WTC11 (cell line): ENCODE measurements at regions not wholly inside any gene's neighbourhood (a gene's known extent, or its start where the extent isn't known, plus 50 kb on each side); places are given as distances from the start of the nearest gene placed in this dataset.

Experiments
- ATAC-seq: fragments of 200-7000 bp; cut with Tn5 transposase; 2 replicates; pipeline ENCODE4 v1.10.0; 2021; ENCODE audit warnings: mild to moderate bottlenecking, moderate library complexity
- CTCF ChIA-PET: fragments of 300-600 bp; sonication (Branson Sonifier 250); formaldehyde crosslinking; loops from one replicate; lab custom pipeline; 2021; ENCODE audit warnings: antibody characterized with exemption; lab: Charles Lee
- POLR2A ChIA-PET: fragments of 350-600 bp; sonication (Branson Sonifier 250); formaldehyde crosslinking; loops from one replicate; lab custom pipeline; 2021; ENCODE audit warnings: antibody characterized with exemption; lab: Charles Lee
- DNase-seq: peaks from one replicate; pipeline ENCODE4 v3.0.0; 2021; ENCODE audit warnings: low spot score
- H3K27ac Mint-ChIP-seq: 2 replicates; pipeline ENCODE4 v1.8.0; 2021; ENCODE audit warnings: mixed read lengths
- H3K27me3 Mint-ChIP-seq: 2 replicates; pipeline ENCODE4 v1.8.0; 2021; ENCODE audit warnings: low read depth, mild to moderate bottlenecking, moderate library complexity, mixed read lengths
- H3K36me3 Mint-ChIP-seq: 2 replicates; pipeline ENCODE4 v1.8.0; 2021; ENCODE audit warnings: mixed read lengths
- H3K4me1 Mint-ChIP-seq: 2 replicates; pipeline ENCODE4 v1.8.0; 2022; ENCODE audit warnings: mixed read lengths
- H3K4me3 Mint-ChIP-seq: 2 replicates; pipeline ENCODE4 v1.8.0; 2021; ENCODE audit warnings: mild to moderate bottlenecking, moderate library complexity, mixed read lengths
- H3K9me3 Mint-ChIP-seq: 2 replicates; pipeline ENCODE4 v1.8.0; 2021; ENCODE audit warnings: mixed read lengths
- ELF4 ChIP-seq: sonication (generic); formaldehyde crosslinking; IDR thresholded peaks from 2 replicates; pipeline ENCODE4 v1.8.1; 2022; ENCODE audit warnings: low read depth, mild to moderate bottlenecking, moderate library complexity, missing genetic modification reagents
- FOXJ3 ChIP-seq: sonication (generic); formaldehyde crosslinking; IDR thresholded peaks from 2 replicates; pipeline ENCODE4 v1.9.0; 2021; ENCODE audit warnings: missing genetic modification reagents, mild to moderate bottlenecking, borderline replicate concordance
- FOXK1 ChIP-seq: sonication (generic); formaldehyde crosslinking; IDR thresholded peaks from 2 replicates; pipeline ENCODE4 v1.8.0; 2022; ENCODE audit warnings: mild to moderate bottlenecking, moderate library complexity, missing genetic modification reagents
- GABPB1 ChIP-seq: sonication (generic); formaldehyde crosslinking; IDR thresholded peaks from 2 replicates; pipeline ENCODE4 v1.8.1; 2023; ENCODE audit warnings: mild to moderate bottlenecking, missing genetic modification reagents
- GRHL2 ChIP-seq: fragments of 250-450 bp; sonication (Bioruptor Pico); IDR thresholded peaks from 2 replicates; pipeline ENCODE4 v1.8.0; 2022; ENCODE audit warnings: mild to moderate bottlenecking, moderate library complexity; ENCODE audit not compliant: insufficient replicate concordance, severe bottlenecking
- HMGA2 ChIP-seq: fragments of 250-450 bp; sonication (Bioruptor Pico); IDR thresholded peaks from 2 replicates; pipeline ENCODE4 v1.4.0; 2021; ENCODE audit warnings: mild to moderate bottlenecking, moderate library complexity
- JAZF1 ChIP-seq: fragments of 250-450 bp; sonication (Bioruptor Pico); IDR thresholded peaks from 2 replicates; pipeline ENCODE4 v1.9.0; 2021; ENCODE audit warnings: moderate library complexity, mild to moderate bottlenecking, inconsistent platforms
- NR3C1 ChIP-seq: sonication (generic); formaldehyde crosslinking; conservative IDR thresholded peaks from 2 replicates; pipeline ENCODE4 v1.8.1; 2023; ENCODE audit warnings: low read depth, mild to moderate bottlenecking, missing genetic modification reagents
- OVOL2 ChIP-seq: fragments of 250-450 bp; sonication (Bioruptor Pico); IDR thresholded peaks from 2 replicates; pipeline ENCODE4 v1.9.0; 2021; ENCODE audit warnings: mild to moderate bottlenecking, borderline replicate concordance
- PRRX2 ChIP-seq: fragments of 250-450 bp; sonication (Bioruptor Pico); IDR thresholded peaks from 2 replicates; pipeline ENCODE4 v1.8.0; 2021; ENCODE audit warnings: mild to moderate bottlenecking
- RELA ChIP-seq: sonication (generic); formaldehyde crosslinking; IDR thresholded peaks from 2 replicates; pipeline ENCODE4 v1.8.1; 2022; ENCODE audit warnings: missing genetic modification reagents, mild to moderate bottlenecking, borderline replicate concordance
- RORB ChIP-seq: fragments of 250-450 bp; sonication (Bioruptor Pico); IDR thresholded peaks from 2 replicates; pipeline ENCODE4 v1.9.0; 2021; ENCODE audit warnings: mild to moderate bottlenecking
- SMAD4 ChIP-seq: sonication (generic); formaldehyde crosslinking; IDR thresholded peaks from 2 replicates; pipeline ENCODE4 v1.8.0; 2022; ENCODE audit warnings: mild to moderate bottlenecking, missing genetic modification reagents
- TEAD1 ChIP-seq: sonication (generic); formaldehyde crosslinking; IDR thresholded peaks from 2 replicates; pipeline ENCODE4 v1.8.0; 2022; ENCODE audit warnings: mild to moderate bottlenecking, missing genetic modification reagents
- ZNF396 ChIP-seq: fragments of 250-450 bp; sonication (Bioruptor Pico); IDR thresholded peaks from 2 replicates; pipeline ENCODE4 v1.8.0; 2021; ENCODE audit warnings: mild to moderate bottlenecking, moderate library complexity, borderline replicate concordance
- TF ChIP-seq, protein P1 (sequence below): sonication (generic); formaldehyde crosslinking; IDR thresholded peaks from 2 replicates; pipeline ENCODE4 v1.8.1; 2023; ENCODE audit warnings: mild to moderate bottlenecking, missing genetic modification reagents, moderate library complexity
- TF ChIP-seq, protein P2 (sequence below): sonication (generic); formaldehyde crosslinking; IDR thresholded peaks from 2 replicates; pipeline ENCODE4 v1.8.1; 2022; ENCODE audit warnings: low read depth, missing genetic modification reagents, borderline replicate concordance
- TF ChIP-seq, protein P3 (sequence below): fragments of 200-600 bp; IDR thresholded peaks from 2 replicates; pipeline ENCODE4 v1.8.0; 2022; ENCODE audit warnings: antibody characterized with exemption
- TF ChIP-seq, protein P4 (sequence below): fragments of 250-450 bp; sonication (Bioruptor Pico); conservative IDR thresholded peaks from 2 replicates; pipeline ENCODE4 v1.9.0; 2021; ENCODE audit warnings: mild to moderate bottlenecking
- TF ChIP-seq, protein P5 (sequence below): sonication (generic); formaldehyde crosslinking; IDR thresholded peaks from 2 replicates; pipeline ENCODE4 v1.8.0; 2022; ENCODE audit warnings: mild to moderate bottlenecking, missing genetic modification reagents
- TF ChIP-seq, protein P6 (sequence below): sonication (generic); formaldehyde crosslinking; IDR thresholded peaks from 2 replicates; pipeline ENCODE4 v1.8.0; 2023; ENCODE audit warnings: missing genetic modification reagents
- TF ChIP-seq, protein P7 (sequence below): sonication (generic); formaldehyde crosslinking; IDR thresholded peaks from 2 replicates; pipeline ENCODE4 v1.8.1; 2022; ENCODE audit warnings: low read depth, mild to moderate bottlenecking, moderate library complexity, missing genetic modification reagents, borderline replicate concordance
- TF ChIP-seq, protein P8 (sequence below): sonication (generic); formaldehyde crosslinking; IDR thresholded peaks from 2 replicates; pipeline ENCODE4 v1.8.1; 2022; ENCODE audit warnings: mild to moderate bottlenecking, missing genetic modification reagents, moderate library complexity, borderline replicate concordance
- TF ChIP-seq, protein P9 (sequence below): fragments of 250-450 bp; sonication (Bioruptor Pico); IDR thresholded peaks from 2 replicates; pipeline ENCODE4 v1.9.0; 2021; ENCODE audit warnings: mild to moderate bottlenecking

DNA sequence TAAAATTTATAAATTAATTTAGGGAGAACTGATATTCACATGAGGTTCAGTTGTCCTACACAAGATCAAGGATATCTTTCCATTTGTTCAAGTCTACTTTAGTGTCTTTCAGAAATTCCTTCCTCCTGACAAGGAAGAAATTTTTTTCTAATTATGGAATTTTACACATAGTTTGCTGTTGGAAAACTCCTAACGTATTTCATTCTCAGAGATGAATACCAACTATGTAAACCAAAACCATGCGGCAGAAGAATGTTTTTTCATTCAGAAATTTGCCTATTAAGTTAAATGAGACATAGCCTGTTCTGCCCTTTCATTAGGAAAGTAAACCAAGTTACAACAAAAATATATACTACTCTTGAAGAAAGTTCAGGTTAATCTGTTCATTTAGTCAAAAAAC is 111.2 kb upstream of the PRDM1 start (continued):
- TF ChIP-seq FOXJ3 (CRISPR knock-in tag) (no peak), RELA (CRISPR knock-in tag) (no peak), SMAD4 (CRISPR knock-in tag) (no peak), ZNF396 (no peak)
- TF ChIP-seq, protein P1, sequence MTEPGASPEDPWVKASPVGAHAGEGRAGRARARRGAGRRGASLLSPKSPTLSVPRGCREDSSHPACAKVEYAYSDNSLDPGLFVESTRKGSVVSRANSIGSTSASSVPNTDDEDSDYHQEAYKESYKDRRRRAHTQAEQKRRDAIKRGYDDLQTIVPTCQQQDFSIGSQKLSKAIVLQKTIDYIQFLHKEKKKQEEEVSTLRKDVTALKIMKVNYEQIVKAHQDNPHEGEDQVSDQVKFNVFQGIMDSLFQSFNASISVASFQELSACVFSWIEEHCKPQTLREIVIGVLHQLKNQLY (CRISPR knock-in tag), result no peak
- TF ChIP-seq, protein P2, sequence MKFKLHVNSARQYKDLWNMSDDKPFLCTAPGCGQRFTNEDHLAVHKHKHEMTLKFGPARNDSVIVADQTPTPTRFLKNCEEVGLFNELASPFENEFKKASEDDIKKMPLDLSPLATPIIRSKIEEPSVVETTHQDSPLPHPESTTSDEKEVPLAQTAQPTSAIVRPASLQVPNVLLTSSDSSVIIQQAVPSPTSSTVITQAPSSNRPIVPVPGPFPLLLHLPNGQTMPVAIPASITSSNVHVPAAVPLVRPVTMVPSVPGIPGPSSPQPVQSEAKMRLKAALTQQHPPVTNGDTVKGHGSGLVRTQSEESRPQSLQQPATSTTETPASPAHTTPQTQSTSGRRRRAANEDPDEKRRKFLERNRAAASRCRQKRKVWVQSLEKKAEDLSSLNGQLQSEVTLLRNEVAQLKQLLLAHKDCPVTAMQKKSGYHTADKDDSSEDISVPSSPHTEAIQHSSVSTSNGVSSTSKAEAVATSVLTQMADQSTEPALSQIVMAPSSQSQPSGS (CRISPR knock-in tag), result no peak
- TF ChIP-seq, protein P3, sequence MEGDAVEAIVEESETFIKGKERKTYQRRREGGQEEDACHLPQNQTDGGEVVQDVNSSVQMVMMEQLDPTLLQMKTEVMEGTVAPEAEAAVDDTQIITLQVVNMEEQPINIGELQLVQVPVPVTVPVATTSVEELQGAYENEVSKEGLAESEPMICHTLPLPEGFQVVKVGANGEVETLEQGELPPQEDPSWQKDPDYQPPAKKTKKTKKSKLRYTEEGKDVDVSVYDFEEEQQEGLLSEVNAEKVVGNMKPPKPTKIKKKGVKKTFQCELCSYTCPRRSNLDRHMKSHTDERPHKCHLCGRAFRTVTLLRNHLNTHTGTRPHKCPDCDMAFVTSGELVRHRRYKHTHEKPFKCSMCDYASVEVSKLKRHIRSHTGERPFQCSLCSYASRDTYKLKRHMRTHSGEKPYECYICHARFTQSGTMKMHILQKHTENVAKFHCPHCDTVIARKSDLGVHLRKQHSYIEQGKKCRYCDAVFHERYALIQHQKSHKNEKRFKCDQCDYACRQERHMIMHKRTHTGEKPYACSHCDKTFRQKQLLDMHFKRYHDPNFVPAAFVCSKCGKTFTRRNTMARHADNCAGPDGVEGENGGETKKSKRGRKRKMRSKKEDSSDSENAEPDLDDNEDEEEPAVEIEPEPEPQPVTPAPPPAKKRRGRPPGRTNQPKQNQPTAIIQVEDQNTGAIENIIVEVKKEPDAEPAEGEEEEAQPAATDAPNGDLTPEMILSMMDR, result no peak
- TF ChIP-seq, protein P4, sequence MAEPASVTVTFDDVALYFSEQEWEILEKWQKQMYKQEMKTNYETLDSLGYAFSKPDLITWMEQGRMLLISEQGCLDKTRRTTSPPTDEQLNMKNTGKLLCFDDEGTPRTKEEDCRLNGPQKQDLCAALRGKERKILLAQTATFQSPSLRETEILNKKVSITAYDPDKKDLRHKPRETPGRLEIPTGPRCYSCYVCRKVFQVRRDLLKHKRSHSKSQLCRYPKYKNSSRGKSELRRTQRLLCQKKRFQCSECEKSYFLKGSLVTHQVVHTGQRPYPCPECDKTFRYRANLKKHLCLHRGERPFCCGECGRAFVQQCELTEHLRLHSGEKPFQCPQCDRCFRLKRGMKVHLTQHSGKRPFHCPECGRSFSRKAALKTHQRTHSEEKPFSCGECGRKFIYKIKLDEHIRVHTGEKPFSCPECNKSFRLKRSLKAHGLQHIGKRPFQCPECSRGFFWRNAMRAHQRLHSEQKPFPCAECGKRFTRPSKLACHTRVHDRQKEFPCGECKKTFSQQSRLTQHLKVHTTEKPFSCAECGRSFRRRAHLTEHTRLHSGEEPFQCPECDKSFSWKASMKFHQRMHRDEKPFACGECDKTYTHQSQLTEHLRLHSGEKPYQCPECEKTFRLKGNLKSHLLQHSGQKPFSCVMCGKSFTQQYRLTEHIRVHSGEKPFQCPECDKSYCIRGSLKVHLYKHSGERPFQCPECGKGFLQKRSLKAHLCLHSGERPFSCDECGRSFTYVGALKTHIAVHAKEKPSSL (CRISPR knock-in tag), result no peak
- TF ChIP-seq, protein P5, sequence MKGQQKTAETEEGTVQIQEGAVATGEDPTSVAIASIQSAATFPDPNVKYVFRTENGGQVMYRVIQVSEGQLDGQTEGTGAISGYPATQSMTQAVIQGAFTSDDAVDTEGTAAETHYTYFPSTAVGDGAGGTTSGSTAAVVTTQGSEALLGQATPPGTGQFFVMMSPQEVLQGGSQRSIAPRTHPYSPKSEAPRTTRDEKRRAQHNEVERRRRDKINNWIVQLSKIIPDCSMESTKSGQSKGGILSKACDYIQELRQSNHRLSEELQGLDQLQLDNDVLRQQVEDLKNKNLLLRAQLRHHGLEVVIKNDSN, result no peak

DNA sequence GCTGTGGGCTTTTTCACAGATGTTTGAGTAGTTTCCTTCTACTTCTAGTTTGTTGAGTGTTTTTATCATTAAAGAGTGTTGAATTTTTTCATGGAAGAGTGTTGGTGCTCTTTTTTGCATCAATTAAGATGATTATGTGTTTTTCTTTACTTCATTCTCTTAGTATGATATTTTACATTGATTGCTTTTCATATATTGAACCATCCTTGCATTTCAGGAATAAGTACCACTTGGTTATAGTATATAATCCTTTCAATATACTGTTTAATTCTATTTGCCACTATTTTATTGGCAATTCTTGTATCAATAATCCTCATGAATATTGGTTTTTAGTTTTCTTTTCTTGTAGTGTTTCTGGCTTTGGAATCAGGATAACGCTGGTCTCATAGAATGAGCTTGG is 113.7 kb upstream of the PRDM1 start:
- H3K4me1 Mint-ChIP-seq, result no peaks in the 10 kb centered on the region
- no peak overlapping the region for H3K4me3 Mint-ChIP-seq
- peaks cover 2% of the 10 kb centered on the region; the same call in 1 of the 2 replicates for H3K27me3 Mint-ChIP-seq
- CTCF ChIA-PET, result no interaction called here
- H3K9me3 Mint-ChIP-seq, result peaks cover 22% of the 10 kb centered on the region
- peaks cover 7% of the 10 kb centered on the region for H3K36me3 Mint-ChIP-seq
- POLR2A ChIA-PET, result no interaction called here
- ATAC-seq (no peak), DNase-seq (no peak)
- H3K27ac Mint-ChIP-seq, result no peak overlapping the region
- TF ChIP-seq TEAD1 (no peak), ELF4 (CRISPR knock-in tag) (no peak), GABPB1 (no peak), FOXK1 (CRISPR knock-in tag) (no peak), JAZF1 (CRISPR knock-in tag) (no peak), OVOL2 (no peak), GRHL2 (CRISPR knock-in tag) (no peak), NR3C1 (no peak), RORB (CRISPR knock-in tag) (no peak), HMGA2 (CRISPR knock-in tag) (no peak), PRRX2 (CRISPR knock-in tag) (no peak)
- TF ChIP-seq, protein P6, sequence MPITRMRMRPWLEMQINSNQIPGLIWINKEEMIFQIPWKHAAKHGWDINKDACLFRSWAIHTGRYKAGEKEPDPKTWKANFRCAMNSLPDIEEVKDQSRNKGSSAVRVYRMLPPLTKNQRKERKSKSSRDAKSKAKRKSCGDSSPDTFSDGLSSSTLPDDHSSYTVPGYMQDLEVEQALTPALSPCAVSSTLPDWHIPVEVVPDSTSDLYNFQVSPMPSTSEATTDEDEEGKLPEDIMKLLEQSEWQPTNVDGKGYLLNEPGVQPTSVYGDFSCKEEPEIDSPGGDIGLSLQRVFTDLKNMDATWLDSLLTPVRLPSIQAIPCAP, result no peak
- TF ChIP-seq, protein P7, sequence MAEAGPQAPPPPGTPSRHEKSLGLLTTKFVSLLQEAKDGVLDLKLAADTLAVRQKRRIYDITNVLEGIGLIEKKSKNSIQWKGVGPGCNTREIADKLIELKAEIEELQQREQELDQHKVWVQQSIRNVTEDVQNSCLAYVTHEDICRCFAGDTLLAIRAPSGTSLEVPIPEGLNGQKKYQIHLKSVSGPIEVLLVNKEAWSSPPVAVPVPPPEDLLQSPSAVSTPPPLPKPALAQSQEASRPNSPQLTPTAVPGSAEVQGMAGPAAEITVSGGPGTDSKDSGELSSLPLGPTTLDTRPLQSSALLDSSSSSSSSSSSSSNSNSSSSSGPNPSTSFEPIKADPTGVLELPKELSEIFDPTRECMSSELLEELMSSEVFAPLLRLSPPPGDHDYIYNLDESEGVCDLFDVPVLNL (CRISPR knock-in tag), result no peak
- TF ChIP-seq, protein P8, sequence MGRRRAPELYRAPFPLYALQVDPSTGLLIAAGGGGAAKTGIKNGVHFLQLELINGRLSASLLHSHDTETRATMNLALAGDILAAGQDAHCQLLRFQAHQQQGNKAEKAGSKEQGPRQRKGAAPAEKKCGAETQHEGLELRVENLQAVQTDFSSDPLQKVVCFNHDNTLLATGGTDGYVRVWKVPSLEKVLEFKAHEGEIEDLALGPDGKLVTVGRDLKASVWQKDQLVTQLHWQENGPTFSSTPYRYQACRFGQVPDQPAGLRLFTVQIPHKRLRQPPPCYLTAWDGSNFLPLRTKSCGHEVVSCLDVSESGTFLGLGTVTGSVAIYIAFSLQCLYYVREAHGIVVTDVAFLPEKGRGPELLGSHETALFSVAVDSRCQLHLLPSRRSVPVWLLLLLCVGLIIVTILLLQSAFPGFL (CRISPR knock-in tag), result no peak
- TF ChIP-seq, protein P9, sequence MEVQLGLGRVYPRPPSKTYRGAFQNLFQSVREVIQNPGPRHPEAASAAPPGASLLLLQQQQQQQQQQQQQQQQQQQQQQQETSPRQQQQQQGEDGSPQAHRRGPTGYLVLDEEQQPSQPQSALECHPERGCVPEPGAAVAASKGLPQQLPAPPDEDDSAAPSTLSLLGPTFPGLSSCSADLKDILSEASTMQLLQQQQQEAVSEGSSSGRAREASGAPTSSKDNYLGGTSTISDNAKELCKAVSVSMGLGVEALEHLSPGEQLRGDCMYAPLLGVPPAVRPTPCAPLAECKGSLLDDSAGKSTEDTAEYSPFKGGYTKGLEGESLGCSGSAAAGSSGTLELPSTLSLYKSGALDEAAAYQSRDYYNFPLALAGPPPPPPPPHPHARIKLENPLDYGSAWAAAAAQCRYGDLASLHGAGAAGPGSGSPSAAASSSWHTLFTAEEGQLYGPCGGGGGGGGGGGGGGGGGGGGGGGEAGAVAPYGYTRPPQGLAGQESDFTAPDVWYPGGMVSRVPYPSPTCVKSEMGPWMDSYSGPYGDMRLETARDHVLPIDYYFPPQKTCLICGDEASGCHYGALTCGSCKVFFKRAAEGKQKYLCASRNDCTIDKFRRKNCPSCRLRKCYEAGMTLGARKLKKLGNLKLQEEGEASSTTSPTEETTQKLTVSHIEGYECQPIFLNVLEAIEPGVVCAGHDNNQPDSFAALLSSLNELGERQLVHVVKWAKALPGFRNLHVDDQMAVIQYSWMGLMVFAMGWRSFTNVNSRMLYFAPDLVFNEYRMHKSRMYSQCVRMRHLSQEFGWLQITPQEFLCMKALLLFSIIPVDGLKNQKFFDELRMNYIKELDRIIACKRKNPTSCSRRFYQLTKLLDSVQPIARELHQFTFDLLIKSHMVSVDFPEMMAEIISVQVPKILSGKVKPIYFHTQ, result no peak
